Mesodermal cell (in vitro differentiated cells): ENCODE measurements at regions not wholly inside any gene's neighbourhood (a gene's known extent, or its start where the extent isn't known, plus 50 kb on each side); places are given as distances from the start of the nearest gene placed in this dataset.

Experiments used
- H3K27ac ChIP-seq: 2 replicates; pipeline ENCODE4 v1.7.0; 2013; ENCODE audit warnings: mild to moderate bottlenecking, low read depth, low read length, moderate library complexity; ENCODE audit not compliant: severe bottlenecking
- H3K36me3 ChIP-seq: 2 replicates; pipeline ENCODE4 v1.7.1; 2013; ENCODE audit warnings: mild to moderate bottlenecking, low read length, moderate library complexity; ENCODE audit not compliant: control insufficient read depth, insufficient read depth
- H3K4me1 ChIP-seq: one replicate; pipeline ENCODE4 v1.7.1; 2013; ENCODE audit warnings: mild to moderate bottlenecking, low read length; ENCODE audit not compliant: insufficient read depth, control insufficient read depth, poor library complexity, severe bottlenecking
- H3K4me3 ChIP-seq: 2 replicates; pipeline ENCODE4 v1.7.0; 2013; ENCODE audit warnings: low read length, control low read depth, mild to moderate bottlenecking; ENCODE audit not compliant: insufficient read depth, poor library complexity, severe bottlenecking; ENCODE audit errors: extremely low read depth
- H3K9me3 ChIP-seq: 2 replicates; pipeline ENCODE4 v1.7.1; 2013; ENCODE audit warnings: mild to moderate bottlenecking, low read length, moderate library complexity; ENCODE audit not compliant: control insufficient read depth
- WGBS, 2 experiments: methylation state at CpG; one replicate each; pipeline ENCODE4 v1.1.5; 2013; ENCODE audit warnings: missing lambda C conversion rate in 2 of 2; ENCODE audit not compliant: insufficient coverage in 2 of 2; 5-methylcytosine and 5-hydroxymethylcytosine counted together

- Histone ChIP-seq H3K4me1 (no peaks in the 10 kb centered on the region), H3K36me3 (no peaks in the 10 kb centered on the region), H3K27ac (no peak overlapping the region), H3K9me3 (no peaks in the 10 kb centered on the region), H3K4me3 (no peak overlapping the region)
- WGBS, 2 experiments: 62 to 64% methylated on average over 18 to 21 of the region's 22 CpGs
These were observed 58.9 kb upstream of the THY1 start for GRCh38 chr11:119481667-119482400.

GRCh38 chr11:119481021-119481666, 58.2 kb upstream of the THY1 start:
- 29 to 30% methylated on average over 31 of the region's 31 CpGs for WGBS, 2 experiments
- no peaks in the 10 kb centered on the region for H3K4me1 ChIP-seq
- no peak overlapping the region for H3K4me3 ChIP-seq
- H3K27ac ChIP-seq: no peak overlapping the region
- H3K36me3 ChIP-seq: no peaks in the 10 kb centered on the region
- no peaks in the 10 kb centered on the region for H3K9me3 ChIP-seq

- Histone ChIP-seq H3K4me1 (no peaks in the 10 kb centered on the region), H3K27ac (no peak overlapping the region), H3K4me3 (no peak overlapping the region), H3K9me3 (no peaks in the 10 kb centered on the region), H3K36me3 (no peaks in the 10 kb centered on the region)
- WGBS, 2 experiments: 87 to 89% methylated on average over 11 of the region's 11 CpGs
These were observed 57.5 kb upstream of the THY1 start for GRCh38 chr11:119480380-119481020.

- H3K27ac ChIP-seq: no peak overlapping the region
- H3K4me1 ChIP-seq: peaks cover 2% of the 10 kb centered on the region
- H3K9me3 ChIP-seq: no peaks in the 10 kb centered on the region
- H3K36me3 ChIP-seq: no peaks in the 10 kb centered on the region
- 64 to 74% methylated on average over 5 to 6 of the region's 6 CpGs for WGBS, 2 experiments
- H3K4me3 ChIP-seq: no peak overlapping the region
These were observed 56.8 kb upstream of the THY1 start for GRCh38 chr11:119479685-119480275.

- WGBS, 2 experiments: 64 to 71% methylated on average over 4 of the region's 4 CpGs
- H3K27ac ChIP-seq: no peak overlapping the region
- no peak overlapping the region for H3K4me3 ChIP-seq
- H3K4me1 ChIP-seq: peaks cover 3% of the 10 kb centered on the region
- no peaks in the 10 kb centered on the region for H3K36me3 ChIP-seq
- H3K9me3 ChIP-seq: no peaks in the 10 kb centered on the region
These were observed 55.8 kb upstream of the THY1 start for GRCh38 chr11:119478711-119479285.

- H3K27ac ChIP-seq: no peak overlapping the region
- H3K36me3 ChIP-seq: no peaks in the 10 kb centered on the region
- no peaks in the 10 kb centered on the region for H3K9me3 ChIP-seq
- 65 to 81% methylated on average over 7 to 10 of the region's 10 CpGs for WGBS, 2 experiments
- peaks cover 3% of the 10 kb centered on the region for H3K4me1 ChIP-seq
- no peak overlapping the region for H3K4me3 ChIP-seq
These were observed 53.8 kb upstream of the THY1 start for GRCh38 chr11:119476666-119477331.

GRCh38 chr11:119476038-119476437, 53.1 kb upstream of the THY1 start:
- Histone ChIP-seq H3K27ac (no peak overlapping the region), H3K4me1 (peaks cover 3% of the 10 kb centered on the region), H3K36me3 (no peaks in the 10 kb centered on the region), H3K9me3 (no peaks in the 10 kb centered on the region), H3K4me3 (no peak overlapping the region)
- WGBS, 2 experiments: 43 to 56% methylated on average over 2 of the region's 2 CpGs

GRCh38 chr11:119474682-119475596, 52.0 kb upstream of the THY1 start:
- Histone ChIP-seq H3K4me3 (no peak overlapping the region), H3K4me1 (peaks cover 5% of the 10 kb centered on the region), H3K9me3 (no peaks in the 10 kb centered on the region), H3K27ac (no peak overlapping the region), H3K36me3 (no peaks in the 10 kb centered on the region)
- 44 to 51% methylated on average over 8 to 9 of the region's 9 CpGs for WGBS, 2 experiments

- Histone ChIP-seq H3K4me3 (no peak overlapping the region), H3K9me3 (no peaks in the 10 kb centered on the region), H3K4me1 (peaks cover 5% of the 10 kb centered on the region), H3K36me3 (no peaks in the 10 kb centered on the region), H3K27ac (no peak overlapping the region)
- 90% methylated on average over 11 to 12 of the region's 12 CpGs for WGBS, 2 experiments
These were observed 51.1 kb upstream of the THY1 start for GRCh38 chr11:119473901-119474681.
